ENCODE measurements at regions not wholly inside any gene's neighbourhood (a gene's known extent, or its start where the extent isn't known, plus 50 kb on each side); places are given as distances from the start of the nearest gene placed in this dataset.
A peak's percentile ranks its signal among the peaks of the same experiment; 100 is the strongest.

DNA sequence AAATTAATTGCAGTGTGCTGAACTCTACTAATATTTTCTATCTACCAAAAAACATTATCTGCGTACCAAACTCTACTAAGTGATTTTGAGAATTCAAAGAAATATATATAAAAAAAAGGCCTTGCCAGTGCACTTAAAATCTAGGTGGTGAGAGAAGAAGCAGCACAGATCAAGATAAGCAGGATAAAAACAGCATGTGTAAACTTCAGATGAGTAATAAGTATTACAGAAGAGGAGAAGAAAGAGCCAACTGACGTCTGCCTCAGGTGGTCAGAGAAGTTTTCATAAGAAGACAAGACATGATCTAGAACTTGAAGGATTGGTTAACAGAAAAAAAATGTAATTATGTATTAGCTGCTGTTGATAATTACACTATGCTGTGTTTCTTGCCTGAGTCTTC, 166.4 kb downstream of the DUSP6 start:
- in situ Hi-C loops (cut with HindIII; ENCODE audit: low sequenced_read_pairs), result no loop called here
- TF ChIP-seq, protein P1, sequence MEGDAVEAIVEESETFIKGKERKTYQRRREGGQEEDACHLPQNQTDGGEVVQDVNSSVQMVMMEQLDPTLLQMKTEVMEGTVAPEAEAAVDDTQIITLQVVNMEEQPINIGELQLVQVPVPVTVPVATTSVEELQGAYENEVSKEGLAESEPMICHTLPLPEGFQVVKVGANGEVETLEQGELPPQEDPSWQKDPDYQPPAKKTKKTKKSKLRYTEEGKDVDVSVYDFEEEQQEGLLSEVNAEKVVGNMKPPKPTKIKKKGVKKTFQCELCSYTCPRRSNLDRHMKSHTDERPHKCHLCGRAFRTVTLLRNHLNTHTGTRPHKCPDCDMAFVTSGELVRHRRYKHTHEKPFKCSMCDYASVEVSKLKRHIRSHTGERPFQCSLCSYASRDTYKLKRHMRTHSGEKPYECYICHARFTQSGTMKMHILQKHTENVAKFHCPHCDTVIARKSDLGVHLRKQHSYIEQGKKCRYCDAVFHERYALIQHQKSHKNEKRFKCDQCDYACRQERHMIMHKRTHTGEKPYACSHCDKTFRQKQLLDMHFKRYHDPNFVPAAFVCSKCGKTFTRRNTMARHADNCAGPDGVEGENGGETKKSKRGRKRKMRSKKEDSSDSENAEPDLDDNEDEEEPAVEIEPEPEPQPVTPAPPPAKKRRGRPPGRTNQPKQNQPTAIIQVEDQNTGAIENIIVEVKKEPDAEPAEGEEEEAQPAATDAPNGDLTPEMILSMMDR (IDR thresholded peaks at IDR 0.05; ENCODE audit: low read depth, low read length, missing control alignments), result no peak
- no peak for DNase-seq (ENCODE audit: low read depth)
- H3K4me3 ChIP-seq (ENCODE audit: low read depth, low read length), result no peak overlapping the region

DNA sequence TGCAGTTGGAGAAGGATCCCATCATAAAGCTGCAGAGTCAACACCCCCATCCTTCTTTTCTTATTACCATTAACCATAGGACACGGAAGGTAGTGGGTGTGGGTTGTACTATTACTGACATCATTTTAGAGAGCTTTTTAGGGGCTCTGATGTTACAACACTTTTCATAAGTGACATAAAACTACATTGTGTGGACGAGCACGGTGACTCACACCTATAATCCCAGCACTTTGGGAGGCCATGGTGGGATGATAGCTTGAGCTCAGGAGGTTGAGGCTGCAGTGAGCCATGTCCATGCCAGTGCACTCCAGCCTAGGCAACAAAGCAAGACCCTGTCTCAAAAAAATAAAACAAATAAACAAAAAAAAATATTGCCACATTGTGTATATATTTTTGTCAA, 167.1 kb downstream of the DUSP6 start:
- H3K4me3 ChIP-seq (ENCODE audit: low read depth, low read length), result no peak overlapping the region
- no peak for DNase-seq (ENCODE audit: low read depth)
- TF ChIP-seq, protein P1 (IDR thresholded peaks at IDR 0.05; ENCODE audit: low read depth, low read length, missing control alignments), result no peak
- in situ Hi-C loops (cut with HindIII; ENCODE audit: low sequenced_read_pairs), result no loop called here

DNA sequence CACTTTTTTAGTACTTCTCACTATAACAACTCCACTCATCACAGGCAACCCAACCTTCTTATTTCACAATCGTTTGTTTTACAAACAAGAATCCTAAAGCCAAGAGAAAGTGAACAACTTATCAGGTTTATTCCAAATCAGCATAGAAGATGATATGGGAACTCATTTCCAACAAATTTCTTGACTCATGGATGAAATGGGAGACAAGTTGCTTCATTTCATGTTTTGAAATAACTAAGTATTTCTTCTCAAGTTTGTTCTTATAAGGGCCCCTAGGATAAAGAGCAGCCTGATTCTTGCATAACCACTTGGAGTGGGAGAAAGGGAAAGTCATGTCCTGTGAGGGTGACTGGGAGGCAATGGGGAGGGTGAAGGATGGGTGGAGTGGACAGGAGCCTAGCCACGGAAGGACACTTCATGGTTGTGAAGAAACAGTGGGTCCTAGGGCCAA, 168.3 kb downstream of the DUSP6 start:
- H3K4me3 ChIP-seq (ENCODE audit: low read depth, low read length), result no peak overlapping the region
- DNase-seq (ENCODE audit: low read depth), result no peak
- in situ Hi-C loops (cut with HindIII; ENCODE audit: low sequenced_read_pairs), result no loop called here
- TF ChIP-seq, protein P1 (IDR thresholded peaks at IDR 0.05; ENCODE audit: low read depth, low read length, missing control alignments), result no peak

DNA sequence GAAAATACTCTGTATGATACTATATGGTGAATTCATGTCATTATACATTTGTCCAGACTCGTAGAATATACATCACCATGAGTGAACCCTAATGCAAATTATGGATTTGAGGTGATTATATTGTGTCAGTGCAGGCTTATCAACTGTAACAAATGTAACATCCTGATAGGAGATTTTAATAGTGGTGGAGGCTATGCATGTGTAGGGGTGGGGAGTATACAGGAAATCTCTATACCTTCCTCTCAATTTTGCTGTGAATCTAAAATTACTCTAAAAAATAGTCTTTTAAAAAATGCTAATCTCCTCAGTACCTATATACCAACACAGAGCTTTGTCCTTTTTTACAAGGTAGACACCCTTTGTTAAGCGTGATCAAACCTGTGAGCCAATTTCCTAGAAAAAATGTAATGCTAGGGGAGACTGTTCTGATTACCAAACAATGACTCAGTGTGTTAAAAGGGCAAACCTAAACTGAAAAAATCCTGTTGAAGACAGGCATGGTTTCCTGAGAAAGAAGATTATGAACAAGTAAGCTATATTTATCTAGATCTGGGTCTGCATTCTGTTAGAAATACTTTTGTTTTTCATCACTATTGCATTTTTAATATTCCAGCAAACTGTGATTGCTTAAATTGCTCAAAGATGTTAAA, 170.9 kb downstream of the DUSP6 start:
- no peak for DNase-seq (ENCODE audit: low read depth)
- no peak overlapping the region for H3K4me3 ChIP-seq (ENCODE audit: low read depth, low read length)
- TF ChIP-seq, protein P1 (IDR thresholded peaks at IDR 0.05; ENCODE audit: low read depth, low read length, missing control alignments), result no peak
- in situ Hi-C loops (cut with HindIII; ENCODE audit: low sequenced_read_pairs), result no loop called here

DNA sequence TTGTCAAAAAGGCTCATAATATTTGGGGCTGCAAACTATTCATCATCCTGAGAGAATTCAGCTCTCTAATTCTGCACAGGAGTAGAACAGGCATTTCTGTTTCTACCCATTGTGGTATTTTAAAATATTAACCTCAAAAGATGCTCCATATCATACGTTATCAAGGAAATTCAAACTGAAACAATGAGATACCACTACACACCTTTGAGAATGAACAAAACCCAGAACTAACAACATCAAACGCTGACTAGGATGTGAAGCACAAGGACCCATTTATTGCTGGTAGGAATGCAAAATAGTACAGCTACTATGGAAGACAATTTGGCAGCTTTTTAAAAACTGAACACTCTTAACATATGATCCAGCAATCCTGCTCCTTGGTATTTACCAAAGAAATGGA, 171.8 kb downstream of the DUSP6 start:
- H3K4me3 ChIP-seq (ENCODE audit: low read depth, low read length), result no peak overlapping the region
- in situ Hi-C loops (cut with HindIII; ENCODE audit: low sequenced_read_pairs), result no loop called here
- TF ChIP-seq, protein P1 (IDR thresholded peaks at IDR 0.05; ENCODE audit: low read depth, low read length, missing control alignments), result no peak
- DNase-seq (ENCODE audit: low read depth), result no peak

DNA sequence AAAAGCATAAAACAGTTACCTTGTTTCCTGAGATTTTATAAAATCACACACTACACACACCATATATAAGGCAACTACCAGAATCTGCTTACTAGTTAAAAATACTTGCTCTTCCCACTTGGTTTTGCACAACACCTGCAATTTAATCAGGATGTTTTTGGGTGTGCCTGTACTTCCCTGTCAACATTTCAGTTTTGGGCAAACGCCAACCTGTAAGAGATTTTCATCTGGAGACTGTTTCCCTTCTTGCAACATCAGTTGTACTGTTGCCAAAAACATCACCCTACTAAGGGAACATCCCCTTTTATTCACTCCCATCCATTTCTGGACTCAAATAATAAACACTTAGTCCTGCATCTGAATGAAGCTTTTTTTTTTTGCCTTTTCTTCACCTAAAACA, 172.3 kb downstream of the DUSP6 start:
- in situ Hi-C loops (cut with HindIII; ENCODE audit: low sequenced_read_pairs), result no loop called here
- TF ChIP-seq, protein P1 (IDR thresholded peaks at IDR 0.05; ENCODE audit: low read depth, low read length, missing control alignments), result no peak
- no peak overlapping the region for H3K4me3 ChIP-seq (ENCODE audit: low read depth, low read length)
- DNase-seq (ENCODE audit: low read depth), result peak; percentile 22
